Keratinocyte (primary cell): ENCODE measurements at regions not wholly inside any gene's neighbourhood (a gene's known extent, or its start where the extent isn't known, plus 50 kb on each side); places are given as distances from the start of the nearest gene placed in this dataset.

Source experiments
- DNase-seq: peaks from one replicate; pipeline ENCODE4 v3.0.0-alpha.2; 2011; ENCODE audit warnings: low read depth, missing footprints, low spot score
- FAIRE-seq: peaks from 2 replicates; lab custom pipeline; 2011; peaks lifted over from hg19 to GRCh38; lab: Jason Lieb, UNC
- H2AFZ ChIP-seq: 2 replicates; pipeline ENCODE4 v1.6.0; 2012; ENCODE audit warnings: low read length, control low read depth, inconsistent platforms; ENCODE audit not compliant: control insufficient read depth
- H3K27ac ChIP-seq: 2 replicates; pipeline ENCODE4 v1.5.1; 2011; ENCODE audit warnings: low read length; ENCODE audit not compliant: control insufficient read depth, insufficient read depth
- H3K27me3 ChIP-seq: 3 replicates; pipeline ENCODE4 v1.6.0; 2011; ENCODE audit warnings: low read length; ENCODE audit not compliant: control insufficient read depth, insufficient read depth; ENCODE audit errors: extremely low read depth
- H3K36me3 ChIP-seq, 2 experiments: 2 replicates in 1 of 2; 3 replicates in 1 of 2; pipeline ENCODE4 v1.5.1; 2011; ENCODE audit warnings: low read length in 2 of 2, mild to moderate bottlenecking in 1 of 2; ENCODE audit not compliant: control insufficient read depth in 2 of 2, insufficient read depth in 2 of 2; ENCODE audit errors: extremely low read depth in 1 of 2
- H3K4me1 ChIP-seq: 3 replicates; pipeline ENCODE4 v1.5.1; 2011; ENCODE audit warnings: low read length; ENCODE audit not compliant: control insufficient read depth, insufficient read depth; ENCODE audit errors: extremely low read depth
- H3K4me2 ChIP-seq: 3 replicates; pipeline ENCODE4 v1.6.0; 2011; ENCODE audit warnings: low read depth, low read length; ENCODE audit not compliant: control insufficient read depth, insufficient read depth; ENCODE audit errors: extremely low read depth
- H3K4me3 ChIP-seq, 3 experiments: fragments of 200-600 bp in 1 of 3; sonication (generic) in 1 of 3; 2 replicates in 2 of 3; 3 replicates in 1 of 3; pipeline ENCODE4 v1.5.1; 2011 to 2016; ENCODE audit warnings: low read length in 3 of 3, mild to moderate bottlenecking in 3 of 3, control low read depth in 2 of 3, inconsistent platforms in 1 of 3, low read depth in 1 of 3, mixed read lengths in 1 of 3, mixed run types in 1 of 3, moderate library complexity in 1 of 3; ENCODE audit not compliant: control insufficient read depth in 2 of 3, insufficient read depth in 2 of 3; ENCODE audit errors: extremely low read depth in 1 of 3
- H3K79me2 ChIP-seq: 2 replicates; pipeline ENCODE4 v1.6.0; 2012; ENCODE audit warnings: low read length; ENCODE audit not compliant: control insufficient read depth, insufficient read depth
- H3K9ac ChIP-seq: 3 replicates; pipeline ENCODE4 v1.6.0; 2011; ENCODE audit warnings: low read length; ENCODE audit not compliant: control insufficient read depth, insufficient read depth; ENCODE audit errors: extremely low read depth
- H3K9me1 ChIP-seq: 3 replicates; pipeline ENCODE4 v1.6.0; 2011; ENCODE audit warnings: low read length; ENCODE audit not compliant: control insufficient read depth, insufficient read depth; ENCODE audit errors: extremely low read depth
- H3K9me3 ChIP-seq: 2 replicates; pipeline ENCODE4 v1.5.1; 2012; ENCODE audit warnings: low read depth, low read length; ENCODE audit not compliant: control insufficient read depth
- H4K20me1 ChIP-seq: 3 replicates; pipeline ENCODE4 v1.6.0; 2011; ENCODE audit warnings: low read length; ENCODE audit not compliant: control insufficient read depth, insufficient read depth; ENCODE audit errors: extremely low read depth
- CTCF ChIP-seq, 3 experiments: IDR thresholded peaks in 1 of 3; conservative IDR thresholded peaks in 1 of 3; optimal IDR thresholded peaks in 1 of 3; 2 replicates in 2 of 3; 3 replicates in 1 of 3; pipeline versions ENCODE3 to v1.5.1; 2011; ENCODE audit warnings: low read length in 3 of 3, mild to moderate bottlenecking in 3 of 3, moderate library complexity in 2 of 3, control low read depth in 1 of 3, inconsistent platforms in 1 of 3; ENCODE audit not compliant: insufficient read depth in 2 of 3; ENCODE audit errors: extremely low read depth in 1 of 3
- EZH2 ChIP-seq: IDR thresholded peaks from one replicate; pipeline ENCODE4 v1.6.1; 2012; ENCODE audit warnings: inconsistent platforms, mild to moderate bottlenecking, low read length, moderate library complexity
- dilution Hi-C: fragments of 300-500 bp; cut with MboI; formaldehyde crosslinking; loops from one replicate; pipeline ENCODE4 v1.7.0; 2020; ENCODE audit warnings: low sequenced_read_pairs; ENCODE audit not compliant: extremely low pct_ligation_motif_present

- H3K27me3 ChIP-seq: no peaks in the 10 kb centered on the region
- dilution Hi-C loops: no loop called here
Observed at GRCh38 chr17:14437176-14437575, 136.3 kb downstream of the HS3ST3B1 start.

GRCh38 chr17:14436266-14436665 is 135.4 kb downstream of the HS3ST3B1 start:
- H3K9me3 ChIP-seq: no peaks in the 10 kb centered on the region
- FAIRE-seq: no peak

More at GRCh38 chr17:14437176-14437575, 136.3 kb downstream of the HS3ST3B1 start:
- Histone ChIP-seq H4K20me1 (no peaks in the 10 kb centered on the region), H3K9me1 (no peaks in the 10 kb centered on the region), H3K27ac (no peak overlapping the region), H3K9ac (no peak overlapping the region), H3K4me3 (no peak overlapping the region), H2AFZ (no peak overlapping the region), H3K9me3 (no peaks in the 10 kb centered on the region), H3K36me3 (no peaks in the 10 kb centered on the region), H3K4me1 (no peaks in the 10 kb centered on the region), H3K79me2 (no peaks in the 10 kb centered on the region), H3K4me2 (no peak overlapping the region)
- no peak for DNase-seq
- no peak for FAIRE-seq
- TF ChIP-seq EZH2 (no peak), CTCF (optimal IDR thresholded peaks at IDR 0.05 in 1 of 3, IDR thresholded peaks at IDR 0.05 in 1 of 3, conservative IDR thresholded peaks at IDR 0.05 in 1 of 3; ENCODE audit: extremely low read depth in 1 of 3, insufficient read depth in 2 of 3, low read length in 3 of 3) (no peak)

More at GRCh38 chr17:14436266-14436665, 135.4 kb downstream of the HS3ST3B1 start:
- dilution Hi-C loops: no loop called here
- Histone ChIP-seq H3K4me2 (no peak overlapping the region), H4K20me1 (no peaks in the 10 kb centered on the region), H3K4me1 (no peaks in the 10 kb centered on the region), H3K27me3 (no peaks in the 10 kb centered on the region), H3K4me3 (no peak overlapping the region), H3K79me2 (no peaks in the 10 kb centered on the region), H3K36me3 (no peaks in the 10 kb centered on the region), H3K9me1 (no peaks in the 10 kb centered on the region), H2AFZ (no peak overlapping the region), H3K27ac (no peak overlapping the region), H3K9ac (no peak overlapping the region)
- TF ChIP-seq CTCF (optimal IDR thresholded peaks at IDR 0.05 in 1 of 3, IDR thresholded peaks at IDR 0.05 in 1 of 3, conservative IDR thresholded peaks at IDR 0.05 in 1 of 3; ENCODE audit: extremely low read depth in 1 of 3, insufficient read depth in 2 of 3, low read length in 3 of 3) (no peak), EZH2 (no peak)
- DNase-seq: no peak
